Osteocyte (in vitro differentiated cells): ENCODE measurements at regions not wholly inside any gene's neighbourhood (a gene's known extent, or its start where the extent isn't known, plus 50 kb on each side); places are given as distances from the start of the nearest gene placed in this dataset.
"Not testable (repeated sequence)": the region's sequence is repeated elsewhere in the genome, so short reads cannot be mapped to it uniquely, and the experiment has no call there.

Source experiments
- DNase-seq: peaks from one replicate; pipeline ENCODE4 v3.0.0; 2021; ENCODE audit warnings: mixed read lengths; ENCODE audit not compliant: unreplicated experiment; ENCODE audit errors: extremely low spot score
- H3K27ac Mint-ChIP-seq: one replicate; pipeline ENCODE4 v1.8.0; 2021; ENCODE audit warnings: mild to moderate bottlenecking, mixed read lengths; ENCODE audit not compliant: unreplicated experiment
- H3K27me3 Mint-ChIP-seq: one replicate; pipeline ENCODE4 v1.8.0; 2021; ENCODE audit warnings: mixed read lengths; ENCODE audit not compliant: unreplicated experiment
- H3K36me3 Mint-ChIP-seq: one replicate; pipeline ENCODE4 v1.8.0; 2021; ENCODE audit warnings: mixed read lengths; ENCODE audit not compliant: unreplicated experiment
- H3K4me1 Mint-ChIP-seq: one replicate; pipeline ENCODE4 v1.8.0; 2021; ENCODE audit warnings: mixed read lengths; ENCODE audit not compliant: unreplicated experiment
- H3K4me3 Mint-ChIP-seq: one replicate; pipeline ENCODE4 v1.8.0; 2021; ENCODE audit warnings: mild to moderate bottlenecking, moderate library complexity, mixed read lengths; ENCODE audit not compliant: unreplicated experiment
- H3K9me3 Mint-ChIP-seq: one replicate; pipeline ENCODE4 v1.8.0; 2021; ENCODE audit warnings: mixed read lengths; ENCODE audit not compliant: unreplicated experiment
- TF ChIP-seq, protein P1 (sequence below): fragments of 200-600 bp; sonication (generic); IDR thresholded peaks from 2 replicates; pipeline ENCODE4 v1.5.0; 2021; ENCODE audit warnings: antibody characterized with exemption, mild to moderate bottlenecking, moderate library complexity

DNA sequence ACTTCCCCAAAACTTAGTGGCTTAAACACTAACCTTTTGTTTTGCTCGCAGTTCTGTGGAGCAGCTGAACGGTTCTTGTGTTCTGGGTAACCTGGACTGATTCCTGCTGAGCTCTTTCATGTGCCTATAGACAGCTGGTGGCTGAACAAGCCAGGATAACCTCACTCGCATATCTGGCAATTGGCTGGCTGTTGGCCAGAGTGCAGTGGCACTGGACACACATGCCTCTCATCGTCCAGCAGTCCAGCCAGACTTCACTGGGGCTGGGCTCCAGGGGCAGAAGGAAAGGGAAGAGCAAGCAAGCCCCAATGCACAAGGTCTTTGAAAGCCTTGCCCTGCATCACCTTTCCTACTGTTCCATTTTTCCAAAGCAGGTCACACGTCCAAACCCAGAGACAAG is 53.6 kb upstream of the GATA2 start:
- Mint-ChIP-seq H3K9me3 (peaks cover 11% of the 10 kb centered on the region), H3K36me3 (peaks cover 3% of the 10 kb centered on the region), H3K4me3 (no peak overlapping the region), H3K4me1 (peaks cover 35% of the 10 kb centered on the region), H3K27me3 (peaks cover 4% of the 10 kb centered on the region), H3K27ac (no peak overlapping the region)
- TF ChIP-seq, protein P1, sequence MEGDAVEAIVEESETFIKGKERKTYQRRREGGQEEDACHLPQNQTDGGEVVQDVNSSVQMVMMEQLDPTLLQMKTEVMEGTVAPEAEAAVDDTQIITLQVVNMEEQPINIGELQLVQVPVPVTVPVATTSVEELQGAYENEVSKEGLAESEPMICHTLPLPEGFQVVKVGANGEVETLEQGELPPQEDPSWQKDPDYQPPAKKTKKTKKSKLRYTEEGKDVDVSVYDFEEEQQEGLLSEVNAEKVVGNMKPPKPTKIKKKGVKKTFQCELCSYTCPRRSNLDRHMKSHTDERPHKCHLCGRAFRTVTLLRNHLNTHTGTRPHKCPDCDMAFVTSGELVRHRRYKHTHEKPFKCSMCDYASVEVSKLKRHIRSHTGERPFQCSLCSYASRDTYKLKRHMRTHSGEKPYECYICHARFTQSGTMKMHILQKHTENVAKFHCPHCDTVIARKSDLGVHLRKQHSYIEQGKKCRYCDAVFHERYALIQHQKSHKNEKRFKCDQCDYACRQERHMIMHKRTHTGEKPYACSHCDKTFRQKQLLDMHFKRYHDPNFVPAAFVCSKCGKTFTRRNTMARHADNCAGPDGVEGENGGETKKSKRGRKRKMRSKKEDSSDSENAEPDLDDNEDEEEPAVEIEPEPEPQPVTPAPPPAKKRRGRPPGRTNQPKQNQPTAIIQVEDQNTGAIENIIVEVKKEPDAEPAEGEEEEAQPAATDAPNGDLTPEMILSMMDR = no peak
- DNase-seq = peak; percentile 51

DNA sequence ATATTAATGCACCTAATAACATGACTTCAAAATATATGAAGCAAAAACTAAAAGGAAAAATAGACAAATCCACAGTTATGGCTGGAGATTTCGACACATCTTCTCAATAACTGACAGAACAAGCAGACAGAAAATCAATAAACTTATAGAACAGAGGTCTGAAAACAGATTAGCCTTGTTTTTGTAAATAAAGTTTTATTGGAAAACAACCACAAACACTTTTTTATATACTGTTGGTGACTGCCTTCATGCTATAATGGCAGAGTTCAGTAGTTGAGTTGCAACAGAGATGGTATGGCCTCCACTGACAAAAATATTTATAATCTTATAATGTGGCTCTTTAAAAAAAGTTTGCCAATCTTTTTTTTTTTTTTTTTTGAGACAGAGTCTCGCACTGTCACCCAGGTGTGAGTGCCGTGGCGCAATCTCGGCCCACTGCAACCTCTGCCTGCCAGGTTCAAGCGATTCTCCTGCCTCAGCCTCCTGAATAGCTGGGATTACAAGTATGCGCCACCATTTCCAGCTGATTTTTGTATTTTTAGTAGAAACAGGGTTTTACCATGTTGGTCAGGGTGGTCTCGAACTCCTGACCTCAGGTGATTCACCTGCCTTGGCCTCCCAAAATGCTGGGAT is 52.2 kb upstream of the GATA2 start:
- Mint-ChIP-seq H3K27ac (no peak overlapping the region), H3K27me3 (peaks cover 11% of the 10 kb centered on the region), H3K4me1 (peaks cover 30% of the 10 kb centered on the region), H3K36me3 (peaks cover 3% of the 10 kb centered on the region), H3K4me3 (no peak overlapping the region), H3K9me3 (peaks cover 11% of the 10 kb centered on the region)
- DNase-seq = peak; percentile 40
- TF ChIP-seq, protein P1 = no peak

DNA sequence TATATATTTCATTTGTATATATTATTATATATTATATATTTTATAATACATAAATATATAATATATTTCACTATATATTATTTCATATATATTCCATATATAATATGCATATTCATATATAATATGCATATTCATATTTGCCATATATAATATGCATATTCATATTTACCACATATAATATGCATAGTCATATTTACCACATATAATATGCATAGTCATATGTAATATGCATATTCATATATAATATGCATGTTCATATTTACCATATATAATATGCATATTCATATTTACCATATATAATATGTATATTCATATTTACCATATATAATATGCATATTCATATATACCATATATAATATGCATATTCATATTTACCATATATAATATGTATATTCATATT is 51.2 kb upstream of the GATA2 start:
- TF ChIP-seq, protein P1 = no peak
- H3K27me3 Mint-ChIP-seq = peaks cover 22% of the 10 kb centered on the region
- no peak for DNase-seq

DNA sequence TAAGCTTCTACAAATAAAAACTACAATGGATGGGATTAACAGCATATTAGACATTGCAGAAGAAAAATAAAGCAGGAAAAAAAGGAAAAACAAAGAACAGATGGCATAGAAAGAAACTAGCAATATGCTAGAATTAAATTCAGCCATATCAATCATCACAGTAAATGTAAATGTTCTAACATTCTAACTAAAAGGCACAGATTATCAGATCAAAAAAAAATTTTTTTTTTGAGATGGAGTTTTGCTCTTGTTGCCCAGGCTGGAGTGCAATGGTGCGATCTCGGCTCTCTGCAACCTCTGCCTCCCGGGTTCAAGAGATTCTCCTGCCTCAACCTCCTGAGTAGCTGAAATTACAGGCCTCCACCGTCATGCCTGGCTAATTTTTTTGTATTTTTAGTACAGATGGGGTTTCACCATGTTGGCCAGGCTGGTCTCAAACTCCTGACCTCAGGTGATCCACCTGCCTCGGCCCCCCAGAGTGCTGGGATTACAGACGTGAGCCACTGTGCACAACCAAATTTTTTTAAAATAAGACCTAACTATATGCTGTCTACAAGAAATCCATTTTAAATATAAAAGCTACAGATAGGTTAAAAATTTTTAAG is 50.7 kb upstream of the GATA2 start:
- not testable (repeated sequence) for H3K4me3 Mint-ChIP-seq, H3K36me3 Mint-ChIP-seq, H3K27ac Mint-ChIP-seq
- peak; percentile 15 for DNase-seq
- peaks cover 26% of the 10 kb centered on the region for H3K27me3 Mint-ChIP-seq
- peaks cover 11% of the 10 kb centered on the region for H3K9me3 Mint-ChIP-seq
- H3K4me1 Mint-ChIP-seq = peaks cover 15% of the 10 kb centered on the region

More for the DNA sequence above, 51.2 kb upstream of the GATA2 start:
- Mint-ChIP-seq H3K27ac (no peak overlapping the region), H3K36me3 (peaks cover 3% of the 10 kb centered on the region), H3K9me3 (peaks cover 11% of the 10 kb centered on the region), H3K4me1 (peaks cover 20% of the 10 kb centered on the region), H3K4me3 (no peak overlapping the region)
